ENCODE measurements at regions not wholly inside any gene's neighbourhood (a gene's known extent, or its start where the extent isn't known, plus 50 kb on each side); places are given as distances from the start of the nearest gene placed in this dataset.

DNA sequence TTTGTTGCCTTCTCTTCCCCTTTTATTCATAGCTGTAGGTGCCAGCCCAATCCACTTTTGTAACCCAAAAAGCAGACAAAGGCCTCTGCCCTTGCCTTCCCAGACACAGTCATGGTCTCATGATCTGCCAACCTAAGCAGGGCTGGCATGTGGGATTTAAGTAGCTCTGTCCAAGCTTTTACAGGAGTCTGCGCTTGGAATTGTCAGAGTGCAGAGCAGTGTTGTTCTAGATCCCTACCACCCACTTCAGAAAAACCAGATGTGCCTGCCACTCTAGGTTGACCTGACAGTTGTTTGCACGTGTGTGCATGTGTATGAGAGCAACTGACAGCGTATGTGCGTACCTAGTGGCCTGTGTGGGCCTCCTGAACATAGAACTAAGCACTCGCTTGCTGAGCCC lies 87.8 kb upstream of the SPRY4 start:
- no peak for TF ChIP-seq POLR2A (IDR thresholded peaks at IDR 0.05)
- no peak for TF ChIP-seq CTCF (IDR thresholded peaks at IDR 0.05)

Measured in right lobe of liver (tissue), 4 donors.